KBM-7 (cell line): ENCODE measurements at regions not wholly inside any gene's neighbourhood (a gene's known extent, or its start where the extent isn't known, plus 50 kb on each side); places are given as distances from the start of the nearest gene placed in this dataset.

Experiments used
- DNase-seq: peaks from one replicate; pipeline ENCODE4 v3.0.0-alpha.2; 2015
- in situ Hi-C: fragments of 300-500 bp; cut with MboI; formaldehyde crosslinking; loops from 2 replicates; pipeline ENCODE4 v1.14.3; 2020; ENCODE audit warnings: low sequenced_read_pairs, low pct_unique_long_range_greater_than_20kb, mixed read lengths

DNA sequence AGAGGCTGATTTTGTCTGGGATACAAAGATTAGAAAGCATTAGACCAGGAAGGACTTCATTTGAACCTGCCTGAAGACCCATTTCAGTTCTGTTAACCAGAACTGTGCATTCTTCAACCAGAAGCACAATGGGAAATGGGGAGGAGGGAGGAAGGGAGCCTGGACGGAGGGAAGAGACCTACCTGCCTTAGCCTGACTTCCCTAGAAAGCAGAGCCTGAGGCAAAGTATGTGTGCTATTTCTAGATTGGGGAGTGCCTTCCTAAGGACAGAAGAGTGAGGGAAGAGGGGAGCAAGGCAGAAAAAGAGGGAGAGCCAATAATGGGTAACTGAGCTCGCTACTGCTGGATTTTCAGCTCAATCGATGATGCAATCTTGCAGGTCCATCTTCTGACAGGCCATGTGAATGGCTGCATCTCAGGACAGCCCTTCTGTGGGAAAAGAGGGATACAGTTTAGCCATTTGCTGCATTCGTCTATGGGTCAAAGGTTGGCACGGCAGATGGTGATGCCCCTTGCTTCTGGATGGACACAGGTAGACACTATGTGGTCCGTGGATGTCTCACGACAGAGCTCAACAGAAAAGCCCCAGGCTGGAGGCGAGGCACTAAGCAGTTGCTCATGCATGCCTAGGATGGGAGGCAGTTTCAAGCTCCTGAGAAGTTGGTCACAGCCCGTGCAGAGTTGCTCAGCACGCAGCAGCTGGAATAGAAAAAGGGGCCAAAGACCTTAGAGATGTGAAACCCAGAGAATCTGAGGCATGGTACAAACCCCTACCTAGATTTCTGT lies 78.8 kb upstream of the UBL3 start:
- no peak for DNase-seq
- in situ Hi-C loops = no loop called here

DNA sequence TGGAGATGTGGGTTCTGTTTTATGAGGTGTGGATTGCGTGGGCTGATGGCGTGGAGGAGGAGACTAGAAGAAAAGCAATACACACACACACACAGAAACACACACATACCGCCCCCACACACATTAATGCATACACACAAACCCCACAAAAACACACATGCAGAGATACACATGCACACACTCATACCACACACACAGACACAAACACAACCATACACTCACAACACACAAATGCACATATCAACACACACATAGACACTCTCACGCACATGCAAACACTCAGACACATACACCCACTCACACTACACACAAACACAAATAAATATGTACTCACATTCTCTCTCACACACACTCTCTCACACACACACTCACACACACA lies 75.7 kb upstream of the UBL3 start:
- in situ Hi-C loops = no loop called here
- DNase-seq = no peak

DNA sequence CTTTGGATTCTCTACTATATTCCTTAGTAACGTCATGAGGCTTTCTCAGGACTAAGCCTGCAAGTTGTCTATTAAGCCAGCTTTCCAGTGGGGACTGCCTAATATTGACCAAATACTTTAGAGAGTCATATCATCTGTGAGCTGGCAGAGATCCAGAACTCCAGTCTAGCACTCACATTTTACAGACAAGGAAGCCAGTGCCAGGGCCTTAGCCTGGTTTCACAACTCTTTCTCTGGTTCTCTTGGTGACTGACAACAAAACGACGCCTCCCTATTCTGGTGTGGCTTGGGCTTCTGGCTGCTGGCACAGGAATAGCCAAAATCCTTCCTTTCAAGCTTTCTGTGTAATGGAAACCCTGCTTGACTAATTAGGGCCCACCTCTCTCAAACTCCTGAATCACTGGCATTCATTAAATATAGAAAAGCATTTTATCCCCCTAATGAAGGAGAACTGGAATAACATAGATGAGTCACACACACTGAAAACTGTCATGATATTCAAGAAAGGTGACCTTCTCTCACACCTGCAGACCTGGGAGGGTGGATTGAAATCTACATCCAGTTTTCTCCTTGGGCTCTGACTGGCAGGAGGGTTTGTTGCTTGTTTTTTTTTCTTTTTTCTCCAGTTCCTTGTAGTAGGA lies 75.2 kb upstream of the UBL3 start:
- peak; percentile 15 for DNase-seq

DNA sequence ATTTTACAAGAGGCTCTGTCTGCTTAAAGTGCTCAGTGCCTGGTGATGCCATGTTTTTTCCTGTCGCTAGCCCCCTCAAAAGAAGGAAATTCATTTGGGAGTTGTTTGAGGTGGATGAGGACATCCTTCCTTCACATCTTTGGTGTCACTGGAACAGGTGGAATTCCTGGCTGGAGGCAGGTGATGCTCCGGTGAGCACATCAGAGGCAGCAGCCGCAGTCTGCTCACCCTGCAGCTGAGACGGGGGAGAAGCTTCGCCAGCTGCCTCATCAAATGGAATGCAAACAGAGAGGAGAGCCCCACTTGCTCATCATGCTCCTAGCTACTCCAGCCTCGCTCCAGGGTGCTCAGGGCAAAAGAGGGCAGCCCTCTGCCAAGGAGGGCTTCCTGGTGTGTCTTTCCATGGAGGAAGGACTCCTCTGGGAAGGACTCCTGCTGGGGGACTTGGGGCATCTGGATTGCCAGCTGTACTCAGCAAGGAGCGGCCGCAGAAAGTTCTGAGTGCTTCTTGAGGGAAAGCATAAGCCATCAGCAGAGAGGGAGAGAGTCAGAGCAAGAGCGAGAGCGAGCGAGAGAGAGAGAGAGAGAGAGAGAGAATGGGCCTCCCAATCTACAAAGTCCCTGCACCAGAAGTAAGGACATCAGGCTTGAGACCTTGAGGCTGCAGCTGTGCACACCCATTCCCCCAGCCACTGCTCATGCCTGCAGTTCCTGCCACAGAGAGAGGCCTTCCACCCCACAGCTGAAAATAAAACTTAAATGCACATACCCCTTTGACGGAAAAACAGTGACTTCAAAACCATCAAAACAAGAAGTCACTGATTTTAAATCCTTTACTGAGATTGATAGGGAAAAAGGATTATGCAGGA lies 74.3 kb upstream of the UBL3 start:
- DNase-seq = no peak
- in situ Hi-C loops = no loop called here

More for the DNA sequence above, 75.2 kb upstream of the UBL3 start:
- in situ Hi-C loops = no loop called here

DNA sequence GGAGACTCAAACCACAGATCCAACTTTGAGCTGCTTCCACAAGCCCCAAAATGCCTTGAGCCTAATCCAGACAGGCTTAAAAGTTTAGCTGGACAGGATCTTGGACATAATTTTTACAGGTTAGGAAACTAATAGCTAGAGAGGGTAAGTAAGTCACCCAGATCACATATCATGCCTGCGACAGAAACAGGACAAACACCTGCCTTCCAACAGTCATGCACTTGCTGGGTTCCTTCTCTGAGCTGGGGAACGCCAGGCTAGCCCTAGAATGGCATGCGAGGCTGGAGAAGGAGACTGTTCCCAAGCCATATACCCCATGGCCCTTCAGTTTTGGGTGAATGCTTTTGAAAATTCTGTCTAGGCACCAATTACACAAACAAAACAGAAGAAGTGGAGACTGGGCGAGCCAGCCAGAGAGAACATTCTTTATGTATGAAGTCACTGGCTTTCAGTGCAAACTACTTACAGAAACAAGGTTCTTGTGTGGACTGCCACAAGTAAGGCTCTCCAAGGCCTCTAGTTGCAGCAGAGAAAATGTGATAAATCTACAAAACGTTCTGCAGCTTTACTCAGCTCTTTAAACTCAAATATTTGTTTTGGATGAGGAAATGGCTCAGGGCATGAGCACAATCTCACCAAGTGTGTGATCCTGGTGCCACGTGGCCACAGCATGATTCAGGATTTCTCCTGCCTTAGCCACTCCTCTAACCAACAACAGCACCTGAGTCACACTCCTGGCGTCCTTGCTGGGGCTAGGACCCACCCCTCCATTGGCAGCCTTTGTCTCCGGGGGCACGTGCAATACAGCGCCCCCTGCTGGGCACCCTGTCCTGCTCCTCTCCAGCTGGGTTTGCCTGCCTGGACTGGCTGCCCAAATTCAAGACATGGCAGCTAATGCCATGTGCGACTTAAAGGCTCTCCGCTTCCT lies 73.4 kb upstream of the UBL3 start:
- peak; percentile 78 for DNase-seq
- in situ Hi-C loops = no loop called here

DNA sequence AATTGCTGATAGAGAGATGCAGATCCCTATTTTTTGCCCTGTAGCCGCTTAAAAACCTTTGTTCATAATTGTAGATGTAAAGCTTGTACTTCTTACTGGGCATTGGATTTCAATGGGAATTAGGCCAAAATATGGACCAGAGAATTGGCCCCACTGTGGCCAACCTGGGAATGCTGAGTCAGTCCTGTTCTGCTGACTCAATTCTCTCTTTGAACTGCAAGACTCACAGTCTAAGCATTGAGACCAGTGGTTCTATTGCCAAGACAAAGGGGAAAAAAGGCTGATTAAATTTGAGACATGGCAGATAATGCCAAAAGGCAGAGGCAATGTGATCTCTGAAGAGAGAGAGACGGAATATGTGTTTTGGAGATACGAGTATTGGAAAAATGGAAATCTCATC lies 72.5 kb upstream of the UBL3 start:
- in situ Hi-C loops = no loop called here
- no peak for DNase-seq

DNA sequence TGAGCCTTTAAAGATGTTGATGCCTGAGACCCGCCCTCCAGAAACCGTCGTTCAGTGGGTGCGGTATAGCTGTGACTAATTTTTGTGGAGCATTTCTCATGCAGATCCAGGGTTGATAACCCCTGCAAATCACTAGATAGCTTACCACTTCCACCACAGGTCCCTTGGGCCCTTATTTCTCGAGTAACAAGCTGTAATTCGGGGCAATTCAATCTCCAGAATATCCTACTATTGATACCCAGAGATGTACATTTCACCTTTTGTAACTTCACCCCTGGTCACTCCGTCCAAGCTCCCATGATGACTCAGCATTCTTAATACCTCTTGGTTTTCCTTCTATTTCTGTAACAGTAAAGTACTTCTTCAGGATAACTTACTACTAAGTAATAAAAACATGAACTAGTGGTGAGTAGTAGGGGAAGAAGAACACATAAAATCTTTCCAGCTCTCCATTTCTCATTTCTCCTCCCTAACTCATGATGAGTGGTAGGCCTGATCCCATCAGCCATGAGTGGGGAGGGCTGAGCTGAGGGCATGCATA lies 71.9 kb upstream of the UBL3 start:
- no peak for DNase-seq

DNA sequence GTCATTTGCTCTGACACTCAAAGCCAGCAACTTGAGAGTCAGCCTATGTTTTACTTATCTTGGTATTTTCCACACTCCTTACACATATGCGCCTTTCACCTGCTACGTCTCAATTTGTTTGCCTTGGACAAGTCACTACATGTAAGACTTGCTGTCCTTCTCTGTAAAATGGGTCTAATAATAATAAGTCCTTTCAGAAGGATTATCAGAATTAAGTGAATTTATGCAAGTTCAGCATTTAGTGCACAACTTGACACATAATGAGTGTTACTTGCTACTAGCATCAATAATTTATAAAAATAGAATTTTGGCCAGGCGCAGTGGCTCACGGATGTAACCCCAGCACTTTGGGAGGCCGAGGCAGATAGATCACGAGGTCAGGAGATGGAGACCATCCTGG lies 71.1 kb upstream of the UBL3 start:
- in situ Hi-C loops = no loop called here
- no peak for DNase-seq

More for the DNA sequence above, 71.9 kb upstream of the UBL3 start:
- in situ Hi-C loops = no loop called here

DNA sequence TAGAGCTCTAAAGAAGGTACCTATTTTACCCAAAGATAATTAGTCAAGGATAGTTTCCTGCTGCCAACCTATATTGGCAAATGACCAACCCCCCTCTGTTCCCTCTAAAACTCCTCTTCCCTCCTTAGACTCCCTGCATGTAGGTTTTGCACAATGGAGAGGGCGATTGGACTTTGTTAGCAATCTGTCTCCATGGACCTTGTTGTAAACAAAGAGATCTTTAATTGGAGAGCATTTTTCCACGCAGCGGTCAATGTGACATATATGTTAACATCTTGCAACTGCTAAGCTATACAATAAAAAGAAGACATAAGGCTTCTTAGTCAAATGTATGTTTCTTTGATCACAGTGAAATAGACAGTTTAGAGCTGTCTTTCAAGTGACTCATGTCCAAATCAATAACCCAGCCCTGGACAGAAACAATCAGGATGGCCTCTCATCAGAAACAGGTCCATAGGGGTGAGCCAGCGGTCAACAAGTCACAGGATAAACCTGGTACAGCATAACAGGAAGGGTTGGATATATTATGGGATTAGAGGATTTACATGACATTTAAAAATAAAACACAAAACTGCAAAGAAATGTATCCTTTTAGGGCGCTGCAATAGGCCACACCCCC lies 69.7 kb upstream of the UBL3 start:
- DNase-seq = no peak
- in situ Hi-C loops = no loop called here

DNA sequence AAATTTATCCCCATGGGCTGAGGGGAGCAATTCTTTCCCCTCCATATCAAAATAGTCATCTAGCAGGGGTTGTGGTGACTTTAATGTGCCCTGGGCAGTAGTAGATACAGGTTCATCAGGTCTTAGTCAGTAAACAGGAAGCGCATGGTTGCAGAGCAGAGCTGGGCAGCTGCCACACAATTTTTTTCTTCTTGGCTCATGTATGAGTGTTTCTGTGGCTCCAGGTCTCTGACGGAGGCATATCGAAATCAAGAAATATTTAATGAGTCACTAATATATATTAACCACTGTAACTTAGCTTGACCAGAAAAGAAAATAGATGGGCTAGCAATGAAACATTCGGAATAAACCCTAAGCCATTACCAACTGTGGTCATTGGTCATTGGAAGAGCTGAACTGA lies 68.4 kb upstream of the UBL3 start:
- in situ Hi-C loops = no loop called here
- DNase-seq = no peak

DNA sequence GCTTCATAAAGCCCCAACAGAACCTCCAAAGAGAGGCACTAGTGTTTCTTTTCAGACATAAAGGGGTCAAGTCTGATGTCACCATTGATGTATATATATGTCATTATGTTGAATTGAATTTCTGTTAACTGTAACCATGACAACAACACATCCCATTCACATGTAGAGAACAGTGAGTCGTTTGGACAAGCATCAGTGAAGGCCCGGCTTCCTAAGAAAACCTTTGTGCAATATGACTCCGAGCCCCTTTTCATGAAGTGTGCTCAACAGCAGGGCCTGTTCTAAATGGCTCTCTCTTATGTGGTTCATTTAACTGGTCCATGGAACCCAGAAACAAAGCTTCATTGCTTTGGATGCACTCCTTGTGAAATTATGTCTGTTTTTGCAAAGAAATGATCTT lies 67.2 kb upstream of the UBL3 start:
- in situ Hi-C loops = no loop called here
- DNase-seq = no peak

DNA sequence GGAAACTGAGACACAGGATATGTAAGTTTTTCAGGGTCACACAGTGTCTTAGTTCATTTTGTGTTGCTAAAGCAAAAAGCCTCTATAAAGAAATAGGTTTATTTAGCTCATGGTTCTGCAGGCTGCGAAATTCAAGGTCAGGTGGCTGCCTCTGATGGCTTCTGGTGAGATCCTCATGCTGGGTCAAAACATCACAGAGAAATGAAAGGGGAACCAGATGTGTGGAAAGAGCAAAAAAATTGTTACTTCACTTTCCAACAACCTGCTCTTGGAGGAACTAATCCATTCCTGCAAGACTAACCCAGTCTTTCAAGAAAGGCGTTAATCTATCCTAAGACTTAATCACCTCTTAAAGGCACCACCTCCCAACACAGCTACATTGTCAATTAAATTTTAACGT lies 64.2 kb upstream of the UBL3 start:
- in situ Hi-C loops = no loop called here
- no peak for DNase-seq

DNA sequence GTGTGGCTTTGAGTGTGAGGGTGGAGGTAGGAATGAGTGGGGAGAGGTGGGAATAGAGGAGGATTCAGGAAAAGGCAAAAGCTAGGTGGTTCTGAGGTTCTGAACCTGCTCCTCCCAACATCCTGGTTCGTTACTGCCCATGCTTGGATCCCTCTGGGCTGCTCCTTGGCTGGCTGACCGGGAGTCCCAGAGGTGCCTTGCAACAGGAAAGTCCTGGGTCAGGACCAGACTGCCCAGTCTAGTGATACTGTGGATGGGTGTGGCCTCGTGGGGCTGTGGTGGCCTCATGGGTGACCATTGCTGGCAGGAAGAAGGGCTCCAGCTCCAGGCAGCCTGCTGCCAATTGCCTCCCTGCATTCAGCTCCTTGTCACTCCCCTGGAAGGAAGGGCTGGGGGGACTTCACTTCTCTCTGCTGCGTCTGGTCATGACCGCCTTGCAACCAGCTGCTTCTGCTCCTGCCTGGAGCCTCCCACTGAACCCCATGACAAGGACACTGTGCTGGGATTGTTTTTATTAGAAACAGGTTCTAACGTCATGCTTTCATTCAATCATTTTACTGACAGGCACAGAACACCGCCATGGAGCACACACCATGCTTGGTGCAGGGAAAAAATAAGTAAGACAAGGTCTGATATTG lies 61.5 kb upstream of the UBL3 start:
- in situ Hi-C loops = no loop called here
- DNase-seq = no peak

DNA sequence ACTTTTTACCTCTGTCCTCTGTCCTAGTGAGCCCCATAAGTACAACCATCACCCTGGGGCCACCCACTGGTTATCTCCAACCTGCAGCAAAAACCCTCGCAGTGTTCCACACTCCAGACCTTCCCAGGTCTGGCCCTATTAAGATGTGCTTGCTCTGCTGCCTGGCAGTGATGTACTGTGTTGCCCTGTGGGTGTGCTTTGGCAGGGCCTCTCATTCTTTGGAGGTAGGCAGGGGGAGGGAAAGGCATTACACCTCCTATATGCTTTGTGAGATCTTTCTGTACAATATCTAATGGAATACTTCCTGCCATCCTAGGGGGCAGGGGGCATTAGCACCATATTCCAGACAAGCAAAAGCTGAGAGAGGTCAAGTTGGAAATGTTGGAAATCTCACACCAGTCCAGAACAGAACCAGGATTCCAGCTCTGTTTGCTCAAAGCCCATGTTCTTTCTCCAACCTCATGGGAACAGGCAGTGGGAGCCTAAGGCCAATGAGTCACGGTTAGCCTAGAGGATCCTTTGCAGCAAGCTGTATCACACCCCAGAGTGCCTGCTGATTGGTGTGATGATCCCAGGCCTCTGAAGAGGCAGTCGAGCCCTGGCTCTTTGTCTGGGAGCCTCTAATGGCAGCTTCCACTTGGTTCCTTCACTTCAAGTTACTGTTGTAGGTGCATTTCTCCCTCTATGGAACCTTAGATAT lies 59.7 kb upstream of the UBL3 start:
- DNase-seq = no peak
- in situ Hi-C loops = no loop called here

DNA sequence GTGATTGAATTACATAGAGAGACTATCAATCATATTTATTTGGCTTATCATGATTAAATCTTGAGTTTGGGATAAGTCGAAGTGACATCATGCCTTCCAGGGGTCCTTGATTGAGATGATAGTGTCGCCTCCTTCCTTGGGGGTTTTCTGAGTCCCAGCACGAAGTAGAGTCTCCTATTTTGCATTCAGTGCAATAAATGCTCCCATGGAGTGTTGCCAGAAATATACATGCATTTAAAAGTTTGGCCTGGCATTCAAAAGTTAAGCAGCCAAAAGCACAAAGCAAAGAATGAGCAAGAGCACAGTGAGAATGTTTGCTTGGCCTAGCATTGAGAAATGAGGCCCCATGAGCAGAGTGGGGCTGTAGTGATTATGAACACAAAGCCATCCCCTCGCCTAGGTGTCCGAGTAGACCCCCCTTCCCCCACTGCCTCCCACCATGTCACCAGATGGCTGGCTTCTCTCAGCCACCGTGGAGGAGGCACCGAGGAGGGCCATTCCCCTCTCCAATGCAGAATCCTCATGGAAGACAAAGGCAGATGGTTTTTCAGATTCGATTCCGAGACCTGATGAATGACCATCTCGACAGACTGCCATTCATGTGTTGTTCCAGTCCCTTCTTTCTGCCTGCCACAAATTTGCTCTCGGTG lies 58.8 kb upstream of the UBL3 start:
- in situ Hi-C loops = no loop called here
- DNase-seq = no peak

DNA sequence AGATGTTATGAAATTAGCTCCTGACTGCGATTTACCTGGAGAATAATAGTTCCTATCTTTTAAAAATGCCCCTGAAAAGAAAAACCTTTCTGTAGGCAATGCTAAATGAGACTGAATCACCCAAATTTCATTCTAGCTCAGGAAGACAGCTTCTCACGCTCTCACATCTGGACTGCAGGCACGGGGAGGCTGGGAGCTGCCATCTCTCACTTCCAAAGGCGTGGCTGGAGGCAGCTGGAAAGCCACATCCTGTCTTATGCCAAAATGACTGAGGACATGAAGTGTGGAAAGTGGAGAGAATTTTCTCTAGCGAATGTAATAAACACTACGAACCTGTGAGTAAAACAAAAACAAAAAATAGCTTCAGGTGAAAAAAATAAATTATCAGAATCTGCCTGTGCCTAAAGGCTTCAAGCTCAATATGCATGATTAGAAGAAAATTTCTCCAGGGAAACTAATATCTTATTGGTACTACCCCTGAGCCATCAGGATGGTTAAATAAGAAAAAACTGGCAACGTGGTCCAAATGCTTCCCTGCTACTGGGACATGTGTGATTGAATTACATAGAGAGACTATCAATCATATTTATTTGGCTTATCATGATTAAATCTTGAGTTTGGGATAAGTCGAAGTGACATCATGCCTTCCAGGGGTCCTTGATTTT lies 58.1 kb upstream of the UBL3 start:
- in situ Hi-C loops = no loop called here
- DNase-seq = no peak
